ENCODE measurements at regions not wholly inside any gene's neighbourhood (a gene's known extent, or its start where the extent isn't known, plus 50 kb on each side); places are given as distances from the start of the nearest gene placed in this dataset.

GRCh38 chr2:57146951-57147350 is 899.7 kb upstream of the VRK2 start:
- DNase-seq = no peak
- Histone ChIP-seq H3K4me1 (no peaks in the 10 kb centered on the region), H3K9me3 (peaks cover 0 to 12% (median 9%) of the 10 kb centered on the region in 3 donors), H3K36me3 (no peaks in the 10 kb centered on the region), H3K27ac (no peak overlapping the region), H3K4me3 (no peak overlapping the region), H3K27me3 (no peaks in the 10 kb centered on the region)
- TF ChIP-seq POLR2A (IDR thresholded peaks at IDR 0.05) = no peak
- TF ChIP-seq, protein P1, sequence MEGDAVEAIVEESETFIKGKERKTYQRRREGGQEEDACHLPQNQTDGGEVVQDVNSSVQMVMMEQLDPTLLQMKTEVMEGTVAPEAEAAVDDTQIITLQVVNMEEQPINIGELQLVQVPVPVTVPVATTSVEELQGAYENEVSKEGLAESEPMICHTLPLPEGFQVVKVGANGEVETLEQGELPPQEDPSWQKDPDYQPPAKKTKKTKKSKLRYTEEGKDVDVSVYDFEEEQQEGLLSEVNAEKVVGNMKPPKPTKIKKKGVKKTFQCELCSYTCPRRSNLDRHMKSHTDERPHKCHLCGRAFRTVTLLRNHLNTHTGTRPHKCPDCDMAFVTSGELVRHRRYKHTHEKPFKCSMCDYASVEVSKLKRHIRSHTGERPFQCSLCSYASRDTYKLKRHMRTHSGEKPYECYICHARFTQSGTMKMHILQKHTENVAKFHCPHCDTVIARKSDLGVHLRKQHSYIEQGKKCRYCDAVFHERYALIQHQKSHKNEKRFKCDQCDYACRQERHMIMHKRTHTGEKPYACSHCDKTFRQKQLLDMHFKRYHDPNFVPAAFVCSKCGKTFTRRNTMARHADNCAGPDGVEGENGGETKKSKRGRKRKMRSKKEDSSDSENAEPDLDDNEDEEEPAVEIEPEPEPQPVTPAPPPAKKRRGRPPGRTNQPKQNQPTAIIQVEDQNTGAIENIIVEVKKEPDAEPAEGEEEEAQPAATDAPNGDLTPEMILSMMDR (IDR thresholded peaks at IDR 0.05) = no peak
- WGBS, 2 donors = 40% methylated on average over 1 of the region's 1 CpG; no CpG with 5 or more reads in 1 of the 2 donors
- intact Hi-C loops (cut with DNase I) = no loop called here

DNA sequence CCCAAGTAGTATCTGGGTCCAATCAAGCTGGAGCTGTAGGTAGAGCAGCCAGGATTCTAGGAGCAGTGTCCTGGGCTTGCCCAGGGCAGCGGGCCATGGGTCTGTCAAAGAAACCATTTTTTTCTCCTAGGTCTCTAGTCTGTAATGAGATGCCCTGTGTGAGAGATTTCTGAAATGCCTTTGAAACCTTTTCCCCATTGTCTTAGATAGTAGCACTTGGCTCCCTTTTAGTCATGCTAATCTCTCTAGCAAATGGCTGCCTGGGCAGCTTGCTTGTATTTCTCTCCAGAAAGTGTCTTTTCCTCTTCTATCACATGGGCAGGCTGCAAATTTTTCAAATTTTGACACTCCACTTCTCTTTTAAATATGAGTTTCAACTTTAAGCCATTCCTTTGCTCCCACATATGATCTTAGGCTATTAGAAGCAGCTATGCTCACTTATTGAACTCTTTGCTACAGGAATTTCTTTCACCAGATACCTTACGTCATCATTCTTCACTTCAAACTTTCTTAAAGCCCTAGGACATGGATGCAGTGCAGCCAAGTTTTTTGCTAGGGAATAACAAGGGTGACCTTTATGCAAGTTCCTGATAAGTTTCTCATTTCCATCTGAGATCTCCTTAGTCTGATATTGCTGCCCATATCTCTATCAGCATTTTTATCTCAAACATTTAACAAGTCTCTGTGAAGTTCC is 890.2 kb upstream of the VRK2 start:
- Histone ChIP-seq H3K36me3 (no peaks in the 10 kb centered on the region), H3K9me3 (peaks cover 0 to 9% (median 6%) of the 10 kb centered on the region in 3 donors), H3K4me3 (no peak overlapping the region), H3K27ac (no peak overlapping the region), H3K4me1 (no peaks in the 10 kb centered on the region), H3K27me3 (no peaks in the 10 kb centered on the region)
- DNase-seq = no peak
- TF ChIP-seq, protein P1 (IDR thresholded peaks at IDR 0.05) = no peak
- TF ChIP-seq POLR2A (IDR thresholded peaks at IDR 0.05) = no peak
- WGBS, 2 donors = 74 to 79% methylated on average over 2 of the region's 2 CpGs
- intact Hi-C loops (cut with DNase I) = no loop called here

GRCh38 chr2:57160976-57161375 is 885.6 kb upstream of the VRK2 start:
- no peaks in the 10 kb centered on the region for H3K27me3 ChIP-seq
- TF ChIP-seq, protein P1 (IDR thresholded peaks at IDR 0.05) = no peak
- TF ChIP-seq POLR2A (IDR thresholded peaks at IDR 0.05) = no peak
- H3K9me3 ChIP-seq = peaks cover 0 to 2% (median under 1%) of the 10 kb centered on the region in 3 donors
- DNase-seq = no peak
- H3K4me3 ChIP-seq = no peak overlapping the region
- WGBS, 2 donors = 67 to 79% methylated on average over 2 of the region's 2 CpGs
- H3K36me3 ChIP-seq = no peaks in the 10 kb centered on the region
- H3K4me1 ChIP-seq = no peaks in the 10 kb centered on the region
- intact Hi-C loops (cut with DNase I) = no loop called here
- no peak overlapping the region for H3K27ac ChIP-seq

GRCh38 chr2:57177176-57177575 is 869.4 kb upstream of the VRK2 start:
- WGBS, 2 donors = 50 to 70% methylated on average over 1 of the region's 1 CpG
- no peak for TF ChIP-seq POLR2A (IDR thresholded peaks at IDR 0.05)
- TF ChIP-seq, protein P1 (IDR thresholded peaks at IDR 0.05) = no peak

DNA sequence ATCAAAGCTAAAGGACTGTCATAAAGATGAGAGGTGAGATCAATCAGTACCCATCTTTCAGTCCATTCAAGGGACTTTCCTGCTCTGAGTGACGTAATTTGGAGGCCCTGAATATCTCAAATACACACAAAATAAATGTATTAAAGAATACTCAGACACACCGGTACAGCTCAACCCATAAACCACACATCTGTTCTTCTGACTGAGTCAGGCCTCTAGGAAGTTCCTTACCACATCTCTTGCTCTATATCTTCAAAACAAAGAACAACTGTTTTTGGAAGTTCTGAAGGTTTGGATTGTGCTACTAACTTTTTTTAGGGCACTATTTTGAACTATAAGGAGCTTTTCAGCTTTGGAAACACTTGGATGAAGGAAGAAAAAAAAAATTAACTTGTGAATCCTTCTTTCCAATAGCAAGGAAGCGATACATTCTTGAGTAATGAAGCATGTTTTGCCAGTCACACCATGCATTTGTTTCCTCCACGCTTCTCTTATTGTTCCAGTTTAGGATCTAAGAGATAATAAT is 866.5 kb upstream of the VRK2 start:
- no peak for TF ChIP-seq POLR2A (IDR thresholded peaks at IDR 0.05)
- TF ChIP-seq, protein P1 (IDR thresholded peaks at IDR 0.05) = no peak
- Histone ChIP-seq H3K27ac (no peak overlapping the region), H3K4me3 (no peak overlapping the region), H3K9me3 (no peaks in the 10 kb centered on the region), H3K36me3 (no peaks in the 10 kb centered on the region), H3K4me1 (no peaks in the 10 kb centered on the region), H3K27me3 (no peaks in the 10 kb centered on the region)
- WGBS, 2 donors = 64 to 70% methylated on average over 4 of the region's 4 CpGs
- intact Hi-C loops (cut with DNase I) = no loop called here
- DNase-seq = no peak

More at GRCh38 chr2:57177176-57177575, 869.4 kb upstream of the VRK2 start:
- Histone ChIP-seq H3K4me3 (no peak overlapping the region), H3K4me1 (no peaks in the 10 kb centered on the region), H3K36me3 (no peaks in the 10 kb centered on the region), H3K27me3 (no peaks in the 10 kb centered on the region), H3K9me3 (no peaks in the 10 kb centered on the region), H3K27ac (no peak overlapping the region)
- no peak for DNase-seq
- intact Hi-C loops (cut with DNase I) = no loop called here

Measured in esophagus squamous epithelium (tissue), 5 donors.